MM.1S (cell line): ENCODE measurements at regions not wholly inside any gene's neighbourhood (a gene's known extent, or its start where the extent isn't known, plus 50 kb on each side); places are given as distances from the start of the nearest gene placed in this dataset.

Source experiments
- DNase-seq: peaks from one replicate; pipeline ENCODE4 v3.0.0-alpha.2; 2015
- H2AFZ ChIP-seq: fragments of 300-600 bp; sonication (generic); 2 replicates; pipeline ENCODE4 v1.6.0; 2016; ENCODE audit warnings: antibody characterized with exemption, low read length
- H3F3A ChIP-seq: fragments of 300-600 bp; sonication (generic); 2 replicates; pipeline ENCODE4 v1.6.1; 2016; ENCODE audit warnings: mild to moderate bottlenecking, antibody characterized with exemption, low read length, moderate library complexity, mixed read lengths; ENCODE audit not compliant: insufficient read depth
- H3K27ac ChIP-seq: fragments of 300-600 bp; sonication (generic); 2 replicates; pipeline ENCODE4 v1.5.1; 2016; ENCODE audit warnings: mild to moderate bottlenecking, low read length
- H3K27me3 ChIP-seq: fragments of 300-600 bp; sonication (generic); replicated peaks from 2 replicates; pipeline ENCODE4 v1.6.0; 2016; ENCODE audit warnings: low read length; ENCODE audit not compliant: insufficient read depth
- H3K36me3 ChIP-seq: fragments of 300-600 bp; sonication (generic); replicated peaks from 2 replicates; pipeline ENCODE4 v1.6.1; 2016; ENCODE audit warnings: mild to moderate bottlenecking, low read length, mixed read lengths; ENCODE audit not compliant: insufficient read depth
- H3K4me1 ChIP-seq: fragments of 300-600 bp; sonication (generic); 2 replicates; pipeline ENCODE4 v1.6.1; 2016; ENCODE audit warnings: low read length, mixed read lengths
- H3K4me2 ChIP-seq: fragments of 300-600 bp; sonication (generic); 2 replicates; pipeline ENCODE4 v1.6.0; 2016; ENCODE audit warnings: low read depth, low read length
- H3K4me3 ChIP-seq: fragments of 300-600 bp; sonication (generic); 2 replicates; pipeline ENCODE4 v1.5.1; 2016; ENCODE audit warnings: low read length, mixed read lengths
- H3K79me2 ChIP-seq: fragments of 300-600 bp; sonication (generic); 2 replicates; pipeline ENCODE4 v1.6.1; 2016; ENCODE audit warnings: mixed run types, low read length, mixed read lengths
- H3K9ac ChIP-seq: fragments of 300-600 bp; sonication (generic); 2 replicates; pipeline ENCODE4 v1.6.1; 2016; ENCODE audit warnings: low read length, mixed read lengths
- H3K9me2 ChIP-seq: fragments of 300-600 bp; sonication (generic); replicated peaks from 2 replicates; pipeline ENCODE4 v1.6.1; 2016; ENCODE audit warnings: mild to moderate bottlenecking, low read length, mixed read lengths; ENCODE audit not compliant: insufficient read depth
- H3K9me3 ChIP-seq: fragments of 300-600 bp; sonication (generic); replicated peaks from 2 replicates; pipeline ENCODE4 v1.6.1; 2016; ENCODE audit warnings: mild to moderate bottlenecking, low read length, mixed read lengths; ENCODE audit not compliant: insufficient read depth
- H4K20me1 ChIP-seq: fragments of 300-600 bp; sonication (generic); 2 replicates; pipeline ENCODE4 v1.6.1; 2016; ENCODE audit warnings: mild to moderate bottlenecking, low read length, moderate library complexity, mixed read lengths; ENCODE audit not compliant: insufficient read depth
- EZH2 ChIP-seq: fragments of 300-600 bp; sonication (generic); optimal IDR thresholded peaks from 2 replicates; pipeline ENCODE3; 2017; ENCODE audit warnings: low read depth, mild to moderate bottlenecking, antibody characterized with exemption, low read length, mixed read lengths
- EZH2phosphoT487 ChIP-seq: fragments of 300-600 bp; sonication (generic); IDR thresholded peaks from 2 replicates; pipeline ENCODE4 v1.6.1; 2018; ENCODE audit warnings: antibody characterized with exemption, low read length
- TF ChIP-seq, protein P1 (sequence below): fragments of 300-600 bp; sonication (generic); IDR thresholded peaks from 2 replicates; pipeline ENCODE4 v1.5.1; 2016; ENCODE audit warnings: antibody characterized with exemption, low read length, mixed read lengths

DNA sequence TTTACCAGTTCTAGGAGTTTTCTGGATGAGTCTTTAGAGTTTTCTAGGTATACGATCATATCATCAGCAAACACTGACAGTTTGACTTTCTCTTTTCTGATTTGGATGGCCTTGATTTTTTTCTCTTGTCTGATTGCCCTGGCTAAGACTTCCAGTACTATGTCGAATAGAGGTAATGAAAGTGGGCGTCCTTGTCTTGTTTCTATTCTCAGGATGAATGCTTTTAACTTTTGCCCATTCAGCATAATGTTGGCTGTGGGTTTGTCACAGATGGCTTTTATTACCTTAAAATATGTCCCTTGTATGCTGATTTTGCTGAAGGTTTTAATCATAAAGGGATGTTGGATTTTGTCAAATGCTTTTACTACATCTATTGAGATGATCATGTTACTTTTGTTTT lies 223.2 kb upstream of the COBL start:
- H3K27me3 ChIP-seq: no peaks in the 10 kb centered on the region
- no peaks in the 10 kb centered on the region for H3K79me2 ChIP-seq
- H3K27ac ChIP-seq: no peak overlapping the region
- no peaks in the 10 kb centered on the region for H3K4me1 ChIP-seq
- peak; percentile 81 for DNase-seq
- H3K4me2 ChIP-seq: peak overlapping the region; percentile 6; the same call in 1 of the 2 replicates
- H3F3A ChIP-seq: no peaks in the 10 kb centered on the region
- no peak overlapping the region for H3K4me3 ChIP-seq
- no peak overlapping the region for H2AFZ ChIP-seq
- no peaks in the 10 kb centered on the region for H3K9me3 ChIP-seq
- no peak for TF ChIP-seq EZH2
- no peak for TF ChIP-seq EZH2phosphoT487
- TF ChIP-seq, protein P1, sequence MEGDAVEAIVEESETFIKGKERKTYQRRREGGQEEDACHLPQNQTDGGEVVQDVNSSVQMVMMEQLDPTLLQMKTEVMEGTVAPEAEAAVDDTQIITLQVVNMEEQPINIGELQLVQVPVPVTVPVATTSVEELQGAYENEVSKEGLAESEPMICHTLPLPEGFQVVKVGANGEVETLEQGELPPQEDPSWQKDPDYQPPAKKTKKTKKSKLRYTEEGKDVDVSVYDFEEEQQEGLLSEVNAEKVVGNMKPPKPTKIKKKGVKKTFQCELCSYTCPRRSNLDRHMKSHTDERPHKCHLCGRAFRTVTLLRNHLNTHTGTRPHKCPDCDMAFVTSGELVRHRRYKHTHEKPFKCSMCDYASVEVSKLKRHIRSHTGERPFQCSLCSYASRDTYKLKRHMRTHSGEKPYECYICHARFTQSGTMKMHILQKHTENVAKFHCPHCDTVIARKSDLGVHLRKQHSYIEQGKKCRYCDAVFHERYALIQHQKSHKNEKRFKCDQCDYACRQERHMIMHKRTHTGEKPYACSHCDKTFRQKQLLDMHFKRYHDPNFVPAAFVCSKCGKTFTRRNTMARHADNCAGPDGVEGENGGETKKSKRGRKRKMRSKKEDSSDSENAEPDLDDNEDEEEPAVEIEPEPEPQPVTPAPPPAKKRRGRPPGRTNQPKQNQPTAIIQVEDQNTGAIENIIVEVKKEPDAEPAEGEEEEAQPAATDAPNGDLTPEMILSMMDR: no peak
- H3K9me2 ChIP-seq: no peaks in the 10 kb centered on the region
- H3K36me3 ChIP-seq: no peaks in the 10 kb centered on the region
- H3K9ac ChIP-seq: no peak overlapping the region
- H4K20me1 ChIP-seq: no peaks in the 10 kb centered on the region

- TF ChIP-seq EZH2 (no peak), EZH2phosphoT487 (no peak)
- TF ChIP-seq, protein P1: no peak
- Histone ChIP-seq H3K27me3 (no peaks in the 10 kb centered on the region), H3K4me2 (no peak overlapping the region)
Measured at GRCh38 chr7:51528172-51528571, 211.6 kb upstream of the COBL start.

GRCh38 chr7:51521694-51522312 lies 205.2 kb upstream of the COBL start:
- Histone ChIP-seq H3K9ac (no peak overlapping the region), H3K4me1 (no peaks in the 10 kb centered on the region), H3K4me2 (no peak overlapping the region), H3F3A (no peaks in the 10 kb centered on the region), H3K27ac (no peak overlapping the region), H3K9me3 (no peaks in the 10 kb centered on the region), H4K20me1 (no peaks in the 10 kb centered on the region), H3K27me3 (no peaks in the 10 kb centered on the region), H3K9me2 (no peaks in the 10 kb centered on the region), H3K4me3 (no peak overlapping the region), H2AFZ (no peak overlapping the region), H3K36me3 (no peaks in the 10 kb centered on the region), H3K79me2 (no peaks in the 10 kb centered on the region)
- no peak for DNase-seq
- no peak for TF ChIP-seq EZH2
- no peak for TF ChIP-seq EZH2phosphoT487
- TF ChIP-seq, protein P1: no peak

More at GRCh38 chr7:51528172-51528571, 211.6 kb upstream of the COBL start:
- Histone ChIP-seq H3K79me2 (no peaks in the 10 kb centered on the region), H4K20me1 (no peaks in the 10 kb centered on the region), H3K36me3 (no peaks in the 10 kb centered on the region), H3K9ac (no peak overlapping the region), H3F3A (no peaks in the 10 kb centered on the region), H2AFZ (no peak overlapping the region), H3K9me3 (no peaks in the 10 kb centered on the region), H3K4me1 (no peaks in the 10 kb centered on the region), H3K27ac (no peak overlapping the region), H3K9me2 (no peaks in the 10 kb centered on the region), H3K4me3 (no peak overlapping the region)
- no peak for DNase-seq
